ENCODE measurements at regions not wholly inside any gene's neighbourhood (a gene's known extent, or its start where the extent isn't known, plus 50 kb on each side); places are given as distances from the start of the nearest gene placed in this dataset.

DNA sequence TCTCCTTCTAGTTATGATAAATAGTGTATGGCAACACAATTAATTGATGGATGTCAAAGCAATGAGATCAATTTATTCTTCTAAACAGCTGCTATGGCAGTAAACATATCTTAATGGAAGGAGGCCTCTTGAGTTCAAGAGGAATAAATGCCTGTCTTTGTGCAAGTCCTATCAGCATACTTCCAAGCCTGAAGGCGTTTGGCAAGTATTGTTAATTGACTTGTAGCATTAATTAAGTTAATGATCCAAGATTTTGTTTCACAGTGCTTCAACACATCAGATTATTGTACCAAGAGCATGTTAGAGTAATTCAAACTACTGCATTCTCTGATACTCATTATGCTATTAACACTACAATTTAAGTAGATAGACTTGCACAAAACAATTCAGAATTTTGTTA is 144.8 kb downstream of the FAT4 start:
- TF ChIP-seq, protein P1, sequence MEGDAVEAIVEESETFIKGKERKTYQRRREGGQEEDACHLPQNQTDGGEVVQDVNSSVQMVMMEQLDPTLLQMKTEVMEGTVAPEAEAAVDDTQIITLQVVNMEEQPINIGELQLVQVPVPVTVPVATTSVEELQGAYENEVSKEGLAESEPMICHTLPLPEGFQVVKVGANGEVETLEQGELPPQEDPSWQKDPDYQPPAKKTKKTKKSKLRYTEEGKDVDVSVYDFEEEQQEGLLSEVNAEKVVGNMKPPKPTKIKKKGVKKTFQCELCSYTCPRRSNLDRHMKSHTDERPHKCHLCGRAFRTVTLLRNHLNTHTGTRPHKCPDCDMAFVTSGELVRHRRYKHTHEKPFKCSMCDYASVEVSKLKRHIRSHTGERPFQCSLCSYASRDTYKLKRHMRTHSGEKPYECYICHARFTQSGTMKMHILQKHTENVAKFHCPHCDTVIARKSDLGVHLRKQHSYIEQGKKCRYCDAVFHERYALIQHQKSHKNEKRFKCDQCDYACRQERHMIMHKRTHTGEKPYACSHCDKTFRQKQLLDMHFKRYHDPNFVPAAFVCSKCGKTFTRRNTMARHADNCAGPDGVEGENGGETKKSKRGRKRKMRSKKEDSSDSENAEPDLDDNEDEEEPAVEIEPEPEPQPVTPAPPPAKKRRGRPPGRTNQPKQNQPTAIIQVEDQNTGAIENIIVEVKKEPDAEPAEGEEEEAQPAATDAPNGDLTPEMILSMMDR (IDR thresholded peaks at IDR 0.05; ENCODE audit: insufficient read depth, low read length), result no peak
- TF ChIP-seq, protein P2, sequence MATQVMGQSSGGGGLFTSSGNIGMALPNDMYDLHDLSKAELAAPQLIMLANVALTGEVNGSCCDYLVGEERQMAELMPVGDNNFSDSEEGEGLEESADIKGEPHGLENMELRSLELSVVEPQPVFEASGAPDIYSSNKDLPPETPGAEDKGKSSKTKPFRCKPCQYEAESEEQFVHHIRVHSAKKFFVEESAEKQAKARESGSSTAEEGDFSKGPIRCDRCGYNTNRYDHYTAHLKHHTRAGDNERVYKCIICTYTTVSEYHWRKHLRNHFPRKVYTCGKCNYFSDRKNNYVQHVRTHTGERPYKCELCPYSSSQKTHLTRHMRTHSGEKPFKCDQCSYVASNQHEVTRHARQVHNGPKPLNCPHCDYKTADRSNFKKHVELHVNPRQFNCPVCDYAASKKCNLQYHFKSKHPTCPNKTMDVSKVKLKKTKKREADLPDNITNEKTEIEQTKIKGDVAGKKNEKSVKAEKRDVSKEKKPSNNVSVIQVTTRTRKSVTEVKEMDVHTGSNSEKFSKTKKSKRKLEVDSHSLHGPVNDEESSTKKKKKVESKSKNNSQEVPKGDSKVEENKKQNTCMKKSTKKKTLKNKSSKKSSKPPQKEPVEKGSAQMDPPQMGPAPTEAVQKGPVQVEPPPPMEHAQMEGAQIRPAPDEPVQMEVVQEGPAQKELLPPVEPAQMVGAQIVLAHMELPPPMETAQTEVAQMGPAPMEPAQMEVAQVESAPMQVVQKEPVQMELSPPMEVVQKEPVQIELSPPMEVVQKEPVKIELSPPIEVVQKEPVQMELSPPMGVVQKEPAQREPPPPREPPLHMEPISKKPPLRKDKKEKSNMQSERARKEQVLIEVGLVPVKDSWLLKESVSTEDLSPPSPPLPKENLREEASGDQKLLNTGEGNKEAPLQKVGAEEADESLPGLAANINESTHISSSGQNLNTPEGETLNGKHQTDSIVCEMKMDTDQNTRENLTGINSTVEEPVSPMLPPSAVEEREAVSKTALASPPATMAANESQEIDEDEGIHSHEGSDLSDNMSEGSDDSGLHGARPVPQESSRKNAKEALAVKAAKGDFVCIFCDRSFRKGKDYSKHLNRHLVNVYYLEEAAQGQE (IDR thresholded peaks at IDR 0.05; ENCODE audit: insufficient replicate concordance, low read depth), result no peak
- TF ChIP-seq POLR2AphosphoS5 (IDR thresholded peaks at IDR 0.05; ENCODE audit: low read depth), result no peak

Data from HL-60 (cell line).